Skin epidermis (tissue), 12 donors: ENCODE measurements at regions not wholly inside any gene's neighbourhood (a gene's known extent, or its start where the extent isn't known, plus 50 kb on each side); places are given as distances from the start of the nearest gene placed in this dataset.

Experiments
- H3K27ac ChIP-seq, 21 experiments: fragments of 200-600 bp; sonication (generic) in 11 of 21; one replicate each; pipeline ENCODE4 v1.5.0; 2020; ENCODE audit warnings: mild to moderate bottlenecking in 3 of 21, inconsistent platforms in 2 of 21, moderate library complexity in 2 of 21
- H3K4me3 ChIP-seq, 7 experiments: fragments of 200-600 bp; sonication (generic) in 2 of 7; one replicate each; pipeline ENCODE4 v1.5.0; 2020; ENCODE audit warnings: inconsistent platforms in 2 of 7, mild to moderate bottlenecking in 2 of 7, moderate library complexity in 1 of 7

DNA sequence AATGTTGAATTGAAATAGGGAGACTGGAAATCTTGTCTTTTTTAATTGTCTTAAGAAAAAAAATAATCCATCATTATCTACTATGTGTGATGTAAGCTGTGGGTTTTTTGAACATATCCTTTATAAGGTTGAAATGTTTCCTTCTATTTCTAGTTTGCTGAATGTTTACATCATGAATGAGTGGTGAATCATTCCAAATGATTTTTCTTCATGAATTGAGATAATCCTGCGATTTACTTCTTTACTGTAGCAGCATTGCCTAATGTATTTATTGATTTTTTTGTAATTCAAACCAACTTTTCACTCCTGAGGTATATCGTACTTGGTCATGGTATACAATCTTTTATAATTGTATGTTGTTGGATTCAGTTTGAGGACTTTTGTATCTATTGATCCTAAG, 607.6 kb upstream of the PFKP start:
- Histone ChIP-seq H3K27ac (no peak overlapping the region), H3K4me3 (no peak overlapping the region)

DNA sequence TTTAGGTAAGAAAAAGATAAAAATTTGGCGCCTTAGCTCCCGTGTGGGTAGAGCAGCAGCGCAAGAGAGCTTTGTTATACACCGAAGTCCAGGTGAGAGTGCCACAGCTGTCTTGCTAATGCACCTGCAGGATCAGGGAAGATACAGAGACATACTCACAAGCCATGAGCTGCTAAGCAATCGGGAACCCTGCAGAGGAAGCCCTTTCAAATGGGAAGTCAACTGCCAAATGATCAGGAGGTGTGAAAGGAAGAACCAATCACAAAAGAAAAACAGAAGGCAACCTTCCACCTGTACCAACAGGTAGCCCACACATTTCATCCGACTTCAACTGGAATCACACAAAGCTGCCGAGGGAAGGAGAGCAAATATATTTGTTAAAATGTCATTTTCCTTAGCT, 610.5 kb upstream of the PFKP start:
- Histone ChIP-seq H3K27ac (no peak overlapping the region), H3K4me3 (no peak overlapping the region)

DNA sequence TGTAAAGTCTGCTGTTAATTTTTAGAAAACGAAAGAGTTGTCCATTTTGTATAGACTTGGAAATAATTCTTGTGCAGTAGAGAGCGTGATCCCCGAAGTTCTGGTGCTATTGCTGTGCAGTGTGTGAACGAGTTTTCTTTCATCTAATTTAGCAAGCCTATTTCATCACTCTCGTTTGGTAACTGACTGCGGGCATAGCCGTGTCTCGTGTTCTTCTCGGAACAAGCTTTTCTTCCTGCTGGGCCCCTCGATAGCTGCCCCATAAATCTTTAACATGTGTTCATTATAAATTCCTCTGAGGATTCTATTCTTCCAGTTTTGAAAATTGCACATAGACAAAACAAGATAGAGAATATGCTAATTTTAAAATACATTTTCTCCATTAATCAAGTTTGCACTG, 622.0 kb upstream of the PFKP start:
- Histone ChIP-seq H3K4me3 (no peak overlapping the region), H3K27ac (no peak overlapping the region)

DNA sequence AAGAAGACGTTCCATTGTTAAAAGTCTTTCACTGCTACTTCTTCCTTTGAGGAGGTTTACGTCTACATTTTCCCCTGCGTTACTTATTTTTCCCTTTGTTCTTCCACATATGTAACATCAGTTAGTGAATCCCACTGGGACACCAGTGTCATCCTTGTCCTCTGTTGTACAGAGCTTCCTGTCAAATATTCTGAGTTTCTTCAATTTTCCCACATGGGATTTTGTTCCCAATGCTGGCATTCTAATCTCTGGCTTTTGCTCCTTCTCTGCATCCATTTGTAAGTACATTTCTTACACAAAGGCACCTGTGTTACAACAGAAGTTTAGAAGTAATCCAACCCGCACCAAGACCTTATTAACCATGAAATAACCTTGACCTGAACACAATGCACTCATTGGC, 627.4 kb upstream of the PFKP start:
- no peak overlapping the region for H3K27ac ChIP-seq
- H3K4me3 ChIP-seq, result no peak overlapping the region

DNA sequence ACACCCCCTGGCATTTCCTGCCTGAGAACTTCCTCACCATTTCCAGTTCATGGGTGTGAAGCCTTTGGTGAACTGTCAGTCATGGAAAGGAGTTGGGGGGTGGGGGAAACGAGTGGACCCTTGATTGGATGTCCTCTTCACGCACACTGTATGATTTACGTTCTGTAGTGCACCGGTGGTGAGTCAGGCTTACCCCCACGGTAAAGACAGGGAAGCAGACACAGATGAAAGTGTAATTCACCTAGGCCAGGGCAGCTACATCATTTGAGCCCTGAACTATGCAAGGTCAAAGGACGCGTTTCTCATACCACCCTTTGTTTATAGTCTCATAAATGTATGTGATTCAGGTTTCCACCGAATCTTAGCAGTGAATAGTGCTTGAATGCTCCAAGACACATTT, 628.3 kb upstream of the PFKP start:
- H3K4me3 ChIP-seq, result no peak overlapping the region
- no peak overlapping the region for H3K27ac ChIP-seq

DNA sequence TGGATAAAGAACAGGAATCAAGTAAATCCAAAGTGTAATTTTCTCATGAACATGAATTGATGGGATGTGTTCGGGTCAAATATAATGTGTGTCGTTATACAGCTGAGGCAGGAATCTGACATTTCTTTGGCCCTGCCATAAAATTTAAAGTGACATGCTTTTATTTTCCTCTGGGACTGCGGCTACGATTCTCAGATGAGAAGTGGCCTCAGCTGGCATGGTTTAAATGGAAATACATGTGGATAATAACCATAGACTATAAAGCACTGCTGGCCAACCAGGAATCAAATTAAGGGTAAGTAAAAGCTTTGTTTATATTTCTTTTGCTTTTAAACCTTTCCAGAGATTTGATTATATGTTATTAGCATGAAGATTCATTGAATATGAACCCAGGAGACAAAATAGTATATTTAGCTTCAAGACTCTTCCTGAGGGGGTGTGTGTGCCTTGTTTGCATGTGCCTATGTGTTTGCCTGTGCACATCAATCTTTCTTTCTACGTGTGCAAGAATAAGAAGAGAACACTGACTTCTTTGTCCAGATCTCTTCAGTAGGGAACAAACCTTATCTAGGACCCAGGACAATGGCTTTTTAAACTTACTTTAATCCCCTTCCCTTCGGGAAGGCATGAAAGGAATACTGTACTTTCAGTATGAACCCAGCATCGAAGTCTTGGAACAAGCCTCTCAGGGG, 629.0 kb upstream of the PFKP start:
- Histone ChIP-seq H3K4me3 (no peak overlapping the region), H3K27ac (no peak overlapping the region)

DNA sequence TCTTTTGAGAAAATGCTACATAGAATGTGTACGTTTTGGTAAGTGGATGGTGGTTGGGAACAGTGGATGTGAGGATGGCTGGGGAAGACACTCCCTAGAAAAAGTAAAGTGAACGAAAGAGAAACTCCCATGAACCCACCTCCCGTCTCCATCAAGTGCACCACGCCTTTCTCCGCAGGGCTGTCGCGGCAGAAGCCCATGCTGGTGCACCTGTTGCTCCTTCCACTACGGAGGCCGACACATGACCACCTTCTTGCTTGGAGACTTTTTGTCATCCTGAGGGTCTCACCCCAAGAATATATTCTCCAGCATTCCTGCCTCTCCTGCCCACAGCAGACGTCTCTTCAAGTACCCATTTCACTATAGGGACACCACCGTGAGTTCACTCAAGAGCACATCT, 630.4 kb upstream of the PFKP start:
- H3K27ac ChIP-seq, result no peak overlapping the region
- no peak overlapping the region for H3K4me3 ChIP-seq

DNA sequence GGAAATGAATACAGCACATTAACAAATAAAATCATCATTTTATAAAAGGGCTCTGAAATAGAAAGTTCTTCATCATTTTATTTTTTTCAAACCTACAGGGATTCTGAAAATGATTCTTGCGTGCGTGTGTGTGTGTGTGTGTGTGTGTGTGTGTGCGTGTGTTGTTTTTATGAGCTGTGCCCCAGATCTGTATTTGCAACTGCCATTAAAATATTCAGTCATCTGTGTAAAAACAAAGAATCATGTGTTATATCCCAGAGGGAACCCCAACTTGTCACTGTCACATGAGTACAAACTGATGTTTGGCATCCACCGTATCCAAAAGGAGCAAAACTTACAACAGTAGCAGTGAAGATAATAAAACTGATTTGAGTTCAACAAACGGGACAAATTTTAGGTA, 635.4 kb upstream of the PFKP start:
- Histone ChIP-seq H3K4me3 (no peak overlapping the region), H3K27ac (no peak overlapping the region)

DNA sequence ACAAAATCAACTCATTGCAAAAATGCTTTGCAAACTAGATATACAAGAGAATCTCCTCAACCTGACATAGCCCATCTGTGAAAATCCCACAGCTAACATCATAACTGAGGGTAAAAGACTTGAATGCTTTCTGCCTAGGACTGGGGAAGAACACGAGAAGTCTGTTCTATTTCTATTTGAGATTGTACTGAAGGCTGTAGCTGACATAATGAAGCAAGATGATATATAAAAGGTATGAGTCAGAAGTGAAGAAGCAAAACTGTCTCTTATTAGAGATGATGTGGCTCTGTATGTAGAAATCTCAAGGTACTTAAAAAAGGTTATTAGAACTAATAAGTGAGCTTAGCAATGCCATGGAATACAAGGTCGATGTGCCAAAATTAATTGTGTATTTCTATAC, 639.9 kb upstream of the PFKP start:
- Histone ChIP-seq H3K4me3 (no peak overlapping the region), H3K27ac (no peak overlapping the region)

DNA sequence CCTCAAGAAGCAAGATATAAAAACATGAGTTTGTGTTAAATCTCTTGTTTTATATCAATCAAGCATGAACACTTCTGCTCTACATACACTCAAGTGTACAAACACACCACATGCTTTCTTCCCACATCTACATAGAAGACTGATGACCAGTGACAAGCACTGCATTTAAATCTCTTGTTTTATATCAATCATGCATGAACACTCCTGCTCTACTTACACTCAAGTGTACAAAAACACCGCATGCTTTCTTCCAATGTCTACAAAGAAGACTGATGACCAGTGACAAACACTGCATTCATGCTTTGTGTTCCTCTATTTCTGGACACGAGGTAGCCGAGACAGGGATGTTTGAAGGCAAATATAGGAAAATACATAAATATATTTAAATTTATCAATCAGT, 642.0 kb upstream of the PFKP start:
- Histone ChIP-seq H3K27ac (no peak overlapping the region), H3K4me3 (no peak overlapping the region)

DNA sequence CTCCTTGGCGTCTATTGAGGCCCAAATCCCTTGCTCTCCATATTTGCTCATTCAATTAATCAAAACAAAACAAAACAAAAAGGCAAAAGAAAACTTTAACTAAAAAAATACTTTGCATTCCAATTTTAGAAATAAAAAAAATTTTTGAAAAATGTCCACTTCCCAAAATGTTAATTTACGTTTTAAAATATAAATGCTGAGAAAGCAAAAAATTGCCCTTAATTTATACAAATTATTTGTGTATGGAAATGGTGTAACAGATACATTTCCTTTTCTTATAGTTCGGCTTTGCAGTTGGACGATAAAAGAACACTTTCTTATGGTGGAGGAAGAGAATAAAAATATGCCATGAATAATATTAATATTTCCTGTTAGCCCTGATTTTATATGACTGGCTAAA, 652.8 kb upstream of the PFKP start:
- no peak overlapping the region for H3K27ac ChIP-seq

DNA sequence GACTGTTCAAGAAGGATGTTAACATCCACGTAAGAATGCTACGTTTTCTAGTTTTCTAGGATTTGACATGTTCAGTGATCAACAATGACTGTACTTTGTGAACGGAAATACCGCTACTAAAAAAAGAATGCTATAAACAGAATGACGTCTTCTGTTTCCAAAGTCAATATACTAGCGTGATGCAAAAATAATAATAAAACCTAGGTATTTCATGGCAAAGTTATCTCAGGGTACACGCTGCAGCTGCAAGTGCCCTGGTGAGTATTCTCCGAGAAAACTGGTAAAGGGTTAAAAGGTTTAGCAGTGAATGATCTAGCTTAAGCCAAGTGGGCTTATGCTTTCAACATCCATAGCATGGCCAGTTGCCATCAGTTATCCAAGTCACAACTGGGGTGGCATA, 653.3 kb upstream of the PFKP start:
- Histone ChIP-seq H3K27ac (no peak overlapping the region), H3K4me3 (no peak overlapping the region)

More for the DNA sequence above, 652.8 kb upstream of the PFKP start:
- no peak overlapping the region for H3K4me3 ChIP-seq

DNA sequence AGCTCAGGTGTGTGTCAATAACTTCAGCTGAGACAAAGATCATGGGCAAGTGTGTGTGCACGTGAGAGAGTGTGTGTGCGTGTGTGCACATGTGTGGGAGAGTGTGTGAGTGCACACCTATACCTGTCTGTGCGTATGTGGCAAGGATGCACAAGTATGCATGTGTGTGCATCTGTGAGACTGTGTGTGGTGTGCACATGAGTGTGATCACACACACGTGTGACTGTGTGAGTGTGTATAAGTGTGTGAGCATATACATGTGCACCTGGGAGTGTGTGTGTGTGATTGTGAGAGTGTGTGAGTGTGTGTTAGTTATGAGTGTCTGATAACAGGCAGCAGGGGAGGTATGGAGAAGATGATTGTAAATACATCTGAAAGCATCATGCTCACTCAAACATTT, 657.3 kb upstream of the PFKP start:
- Histone ChIP-seq H3K27ac (no peak overlapping the region), H3K4me3 (no peak overlapping the region)

DNA sequence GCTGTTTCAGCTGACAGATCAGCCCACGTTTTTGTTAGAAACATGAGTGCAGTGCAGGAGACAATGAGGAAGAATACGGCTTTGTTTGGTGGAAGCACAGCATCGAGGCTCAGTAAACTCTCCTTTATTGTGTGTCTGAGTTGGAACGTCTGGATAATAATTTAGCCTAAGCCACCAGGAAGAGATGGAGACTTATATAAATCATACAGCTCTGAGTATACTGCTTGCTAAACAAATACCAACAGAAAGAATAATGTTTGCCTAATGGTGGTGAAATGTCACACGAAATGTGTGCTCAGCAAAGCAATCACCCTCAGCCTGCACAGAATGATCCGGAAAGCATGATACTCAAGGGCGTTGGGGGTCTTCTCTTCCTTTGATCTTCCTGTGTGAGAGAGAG, 664.1 kb upstream of the ADARB2 start:
- Histone ChIP-seq H3K27ac (no peak overlapping the region), H3K4me3 (no peak overlapping the region)

DNA sequence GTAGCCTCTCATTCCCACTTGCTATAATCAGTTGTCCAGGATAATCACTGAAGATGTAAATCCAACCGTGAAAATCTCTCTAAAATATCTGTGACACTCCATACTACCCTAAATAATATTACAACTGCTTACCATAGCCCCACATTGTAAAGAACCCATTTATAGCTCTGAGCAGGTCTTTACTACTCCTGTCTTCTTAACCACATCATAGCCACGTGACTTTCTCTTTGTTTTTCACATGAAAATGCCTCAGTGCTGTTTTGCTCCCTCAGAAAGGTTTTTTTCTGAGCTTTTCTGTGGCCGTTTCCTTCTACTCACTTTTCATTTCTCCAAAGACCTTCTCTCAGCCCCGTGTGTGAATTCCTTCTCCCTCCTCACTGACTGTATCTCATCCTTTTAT, 662.2 kb upstream of the ADARB2 start:
- Histone ChIP-seq H3K27ac (no peak overlapping the region), H3K4me3 (no peak overlapping the region)

DNA sequence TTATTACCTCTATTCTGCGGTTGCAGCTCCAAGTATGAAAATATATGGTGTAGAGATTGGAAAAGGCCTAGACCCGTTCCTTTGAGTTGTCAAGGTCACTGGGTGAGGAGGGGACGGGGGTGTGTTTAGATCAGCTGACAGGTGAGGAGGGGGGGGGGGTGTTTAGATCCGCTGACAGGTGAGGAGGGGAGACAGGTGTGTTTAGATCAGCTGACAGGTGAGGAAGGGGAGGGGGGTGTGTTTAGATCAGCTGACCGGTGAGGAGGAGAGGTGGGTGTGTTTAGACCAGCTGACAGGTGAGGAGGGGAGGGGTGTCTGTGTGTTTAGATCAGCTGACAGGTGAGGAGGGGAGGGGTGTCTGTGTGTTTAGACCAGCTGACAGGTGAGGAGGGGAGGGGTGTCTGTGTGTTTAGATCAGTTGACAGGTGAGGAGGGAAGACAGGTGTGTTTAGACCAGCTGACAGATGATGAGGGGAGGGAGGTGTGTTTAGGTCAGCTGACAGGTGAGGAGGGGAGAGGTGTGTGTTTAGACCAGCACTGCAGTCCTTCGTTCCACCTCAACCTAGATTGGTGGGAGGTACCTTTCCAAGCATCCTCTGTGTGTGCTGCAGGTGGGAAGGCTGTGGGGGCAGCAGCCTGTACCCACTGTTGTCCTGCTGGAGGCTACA, 655.0 kb upstream of the ADARB2 start:
- Histone ChIP-seq H3K27ac (no peak overlapping the region), H3K4me3 (no peak overlapping the region)

DNA sequence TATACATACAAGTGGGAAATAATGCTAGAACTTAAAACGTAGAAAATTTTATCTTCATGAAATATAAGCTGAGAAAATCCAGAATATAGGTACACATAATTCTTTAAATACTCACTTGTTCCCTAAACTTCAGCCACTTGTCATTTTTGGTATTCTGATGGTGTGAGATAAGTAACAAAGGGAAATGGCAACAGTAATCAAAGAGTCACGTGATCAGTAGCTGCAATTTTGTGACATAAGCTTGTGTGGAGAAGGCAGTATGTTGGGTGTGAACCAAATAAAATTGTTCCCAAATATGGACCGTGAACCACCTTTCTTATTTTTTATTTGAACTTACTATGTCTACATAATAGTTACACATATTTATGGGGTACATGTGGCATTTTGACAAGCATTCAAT, 650.3 kb upstream of the ADARB2 start:
- Histone ChIP-seq H3K4me3 (no peak overlapping the region), H3K27ac (no peak overlapping the region)

DNA sequence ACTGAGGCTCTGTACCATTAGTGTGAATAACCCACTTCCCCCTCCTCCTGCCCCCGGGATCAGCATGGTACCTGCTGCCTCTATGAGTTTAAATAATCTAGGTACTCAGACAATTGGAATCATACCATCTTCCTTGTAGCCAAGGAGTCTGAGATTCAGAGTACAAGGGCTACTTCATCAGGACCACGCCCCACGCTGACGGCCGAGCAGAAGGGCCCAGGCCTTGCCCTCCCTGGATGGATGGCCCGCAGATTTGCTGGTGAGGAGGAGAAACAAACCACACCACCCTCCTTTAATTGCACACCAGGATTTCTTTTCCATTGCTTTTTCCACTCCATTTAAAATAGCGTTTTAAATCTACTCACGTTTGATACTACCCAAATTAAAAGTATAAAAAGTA, 649.9 kb upstream of the ADARB2 start:
- H3K27ac ChIP-seq, result no peak overlapping the region
- no peak overlapping the region for H3K4me3 ChIP-seq

DNA sequence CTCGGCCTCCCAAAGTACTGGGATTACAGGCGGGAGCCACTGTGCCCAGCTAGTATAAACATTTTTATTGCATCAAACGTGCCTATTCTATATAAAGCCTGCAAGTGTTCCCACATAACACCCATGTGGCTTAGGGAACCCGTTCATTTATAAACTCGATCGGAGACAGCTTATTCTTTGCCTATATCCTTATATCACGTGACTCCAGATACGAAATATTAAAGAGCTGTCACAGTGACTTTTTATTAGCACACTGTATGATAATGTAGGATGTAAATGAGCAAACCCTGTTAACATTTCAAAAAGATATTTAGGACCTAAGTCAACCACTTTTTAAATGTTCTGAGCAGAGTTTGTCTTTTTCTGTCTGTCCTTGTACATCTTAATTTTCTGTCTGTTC, 642.9 kb upstream of the ADARB2 start:
- H3K27ac ChIP-seq, result no peak overlapping the region
- no peak overlapping the region for H3K4me3 ChIP-seq

DNA sequence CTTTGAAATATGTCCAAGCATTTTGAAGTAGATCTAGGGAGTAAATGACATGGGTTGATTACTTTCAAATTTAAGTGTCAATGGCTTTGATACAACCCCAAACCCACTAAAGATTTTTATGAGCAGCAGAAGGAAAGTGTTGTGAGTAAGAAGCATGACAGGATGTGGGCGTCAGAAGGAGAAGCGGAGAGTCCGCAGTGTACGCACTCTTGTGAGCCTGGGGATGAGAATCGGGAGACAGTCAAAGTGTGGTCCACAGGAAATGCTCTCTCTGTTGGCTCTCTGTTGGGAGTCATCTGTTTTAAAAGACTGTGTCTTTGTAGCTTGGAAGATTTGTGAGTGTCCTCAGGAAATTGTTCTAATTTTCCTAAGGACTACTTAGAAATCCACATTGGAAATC, 629.8 kb upstream of the ADARB2 start:
- Histone ChIP-seq H3K27ac (no peak overlapping the region), H3K4me3 (no peak overlapping the region)

DNA sequence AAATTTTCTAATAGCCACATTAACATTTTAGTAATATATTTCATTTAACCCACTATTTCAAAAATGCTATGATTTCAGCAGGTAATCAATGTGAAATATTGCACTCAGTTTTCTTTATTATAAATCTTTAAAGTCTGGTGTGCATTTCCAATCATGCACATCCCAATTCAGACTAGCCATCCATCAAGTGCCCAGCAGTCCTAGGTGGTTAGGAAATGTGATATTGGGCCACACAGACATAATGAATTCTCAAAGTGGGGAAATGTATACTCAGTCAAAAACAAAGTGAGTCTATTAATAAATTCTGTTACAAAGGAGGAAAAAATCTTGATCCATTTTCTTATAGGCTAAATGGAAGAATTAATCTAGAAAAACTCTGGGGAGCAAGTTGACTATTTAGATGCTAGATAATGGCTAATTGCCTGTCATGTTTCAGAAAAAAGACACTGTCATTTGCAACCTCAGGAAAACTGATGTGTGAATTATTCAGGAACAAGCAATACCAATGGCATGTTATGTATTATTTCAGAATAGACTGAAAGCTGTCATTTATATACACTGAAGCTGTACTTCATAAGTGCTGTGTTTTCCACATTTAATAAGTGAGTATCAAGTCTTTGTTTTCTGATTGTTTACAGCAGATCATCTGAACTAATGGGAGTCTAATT, 629.1 kb upstream of the ADARB2 start:
- Histone ChIP-seq H3K27ac (no peak overlapping the region), H3K4me3 (no peak overlapping the region)

DNA sequence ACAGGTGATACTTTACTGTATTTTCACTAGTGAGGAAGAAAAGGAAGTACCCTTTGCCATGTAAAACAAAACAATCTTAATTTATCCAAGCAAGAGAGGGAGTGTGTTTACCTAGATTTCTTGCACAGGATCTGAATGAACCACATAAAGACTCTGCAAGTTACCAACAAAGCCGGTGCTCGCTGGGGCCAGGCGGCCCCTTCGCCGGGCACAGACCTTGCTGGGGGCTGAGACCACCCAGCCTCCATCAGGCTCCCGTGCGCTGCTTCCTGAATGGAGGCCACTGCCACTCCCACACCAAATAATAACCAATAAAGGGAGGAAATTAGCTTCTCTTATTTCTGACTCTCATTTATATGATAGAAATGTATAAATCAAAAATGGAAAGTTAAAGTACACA, 625.0 kb upstream of the ADARB2 start:
- no peak overlapping the region for H3K4me3 ChIP-seq
- H3K27ac ChIP-seq, result no peak overlapping the region
